ENCODE measurements at regions not wholly inside any gene's neighbourhood (a gene's known extent, or its start where the extent isn't known, plus 50 kb on each side); places are given as distances from the start of the nearest gene placed in this dataset.

DNA sequence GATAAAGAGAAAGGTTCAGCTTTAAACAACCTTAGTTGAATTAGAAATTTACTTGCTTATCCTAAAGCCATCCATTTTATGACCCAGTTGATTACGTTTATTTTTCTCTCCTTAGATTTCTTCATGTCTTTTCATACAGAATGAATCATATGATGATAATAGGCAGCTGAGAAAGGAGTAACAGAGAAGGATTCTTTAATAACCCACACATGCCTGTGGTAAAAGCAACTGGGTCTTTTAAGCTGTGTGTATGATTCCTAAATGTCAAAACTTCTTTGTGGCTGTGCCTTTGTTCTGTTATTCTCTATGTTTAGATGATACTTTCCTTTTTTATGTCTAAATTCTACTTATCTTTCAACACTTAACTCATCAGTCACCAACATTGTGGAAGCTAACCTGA is 626.5 kb downstream of the NCAM2 start:
- H3K4me3 ChIP-seq: no peak overlapping the region
- H3K4me1 ChIP-seq: no peaks in the 10 kb centered on the region
- intact Hi-C loops (cut with DNase I; ENCODE audit: low total_unique reads): no loop called here
- no peaks in the 10 kb centered on the region for H3K9me3 ChIP-seq
- TF ChIP-seq POLR2A (IDR thresholded peaks at IDR 0.05): no peak
- no peak for TF ChIP-seq POLR2AphosphoS5 (IDR thresholded peaks at IDR 0.05)
- TF ChIP-seq, protein P1, sequence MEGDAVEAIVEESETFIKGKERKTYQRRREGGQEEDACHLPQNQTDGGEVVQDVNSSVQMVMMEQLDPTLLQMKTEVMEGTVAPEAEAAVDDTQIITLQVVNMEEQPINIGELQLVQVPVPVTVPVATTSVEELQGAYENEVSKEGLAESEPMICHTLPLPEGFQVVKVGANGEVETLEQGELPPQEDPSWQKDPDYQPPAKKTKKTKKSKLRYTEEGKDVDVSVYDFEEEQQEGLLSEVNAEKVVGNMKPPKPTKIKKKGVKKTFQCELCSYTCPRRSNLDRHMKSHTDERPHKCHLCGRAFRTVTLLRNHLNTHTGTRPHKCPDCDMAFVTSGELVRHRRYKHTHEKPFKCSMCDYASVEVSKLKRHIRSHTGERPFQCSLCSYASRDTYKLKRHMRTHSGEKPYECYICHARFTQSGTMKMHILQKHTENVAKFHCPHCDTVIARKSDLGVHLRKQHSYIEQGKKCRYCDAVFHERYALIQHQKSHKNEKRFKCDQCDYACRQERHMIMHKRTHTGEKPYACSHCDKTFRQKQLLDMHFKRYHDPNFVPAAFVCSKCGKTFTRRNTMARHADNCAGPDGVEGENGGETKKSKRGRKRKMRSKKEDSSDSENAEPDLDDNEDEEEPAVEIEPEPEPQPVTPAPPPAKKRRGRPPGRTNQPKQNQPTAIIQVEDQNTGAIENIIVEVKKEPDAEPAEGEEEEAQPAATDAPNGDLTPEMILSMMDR (IDR thresholded peaks at IDR 0.05): no peak
- no peak for DNase-seq (ENCODE audit: low spot score in 2 of 2)
- H3K27me3 ChIP-seq: no peaks in the 10 kb centered on the region
- H3K36me3 ChIP-seq: no peaks in the 10 kb centered on the region
- H3K27ac ChIP-seq: no peak overlapping the region

- no peaks in the 10 kb centered on the region for H3K4me1 ChIP-seq
- H3K27ac ChIP-seq: no peak overlapping the region
- peaks cover 0 to 4% of the 10 kb centered on the region in 2 donors for H3K9me3 ChIP-seq
- H3K4me3 ChIP-seq: no peak overlapping the region
- no peaks in the 10 kb centered on the region for H3K27me3 ChIP-seq
- intact Hi-C loops (cut with DNase I; ENCODE audit: low total_unique reads): loop anchor here (10.0 kb wide), 1 partner anchor 233 kb away; no protein-coding TSS in a partner anchor
- TF ChIP-seq POLR2A (IDR thresholded peaks at IDR 0.05) (no peak), POLR2AphosphoS5 (IDR thresholded peaks at IDR 0.05) (no peak)
- TF ChIP-seq, protein P1 (IDR thresholded peaks at IDR 0.05): no peak
- no peak for DNase-seq (ENCODE audit: low spot score in 2 of 2)
- H3K36me3 ChIP-seq: no peaks in the 10 kb centered on the region
Observed at GRCh38 chr21:21631961-21632360, 633.8 kb downstream of the NCAM2 start.

GRCh38 chr21:21632926-21633325 is 634.7 kb downstream of the NCAM2 start:
- no peak for DNase-seq (ENCODE audit: low spot score in 2 of 2)

GRCh38 chr21:21661741-21662140 is 663.5 kb downstream of the NCAM2 start:
- Histone ChIP-seq H3K9me3 (no peaks in the 10 kb centered on the region), H3K36me3 (no peaks in the 10 kb centered on the region), H3K4me3 (no peak overlapping the region), H3K27me3 (no peaks in the 10 kb centered on the region), H3K27ac (no peak overlapping the region), H3K4me1 (no peaks in the 10 kb centered on the region)
- TF ChIP-seq, protein P1 (IDR thresholded peaks at IDR 0.05): no peak
- no peak for TF ChIP-seq POLR2A (IDR thresholded peaks at IDR 0.05)
- no peak for TF ChIP-seq POLR2AphosphoS5 (IDR thresholded peaks at IDR 0.05)
- intact Hi-C loops (cut with DNase I; ENCODE audit: low total_unique reads): no loop called here
- DNase-seq (ENCODE audit: low spot score in 2 of 2): no peak

More at GRCh38 chr21:21632926-21633325, 634.7 kb downstream of the NCAM2 start:
- Histone ChIP-seq H3K27ac (no peak overlapping the region), H3K4me3 (no peak overlapping the region), H3K4me1 (no peaks in the 10 kb centered on the region), H3K9me3 (peaks cover 0 to 4% of the 10 kb centered on the region in 2 donors), H3K27me3 (no peaks in the 10 kb centered on the region), H3K36me3 (no peaks in the 10 kb centered on the region)
- intact Hi-C loops (cut with DNase I; ENCODE audit: low total_unique reads): loop anchor here (10.0 kb wide), 1 partner anchor 232 kb away; no protein-coding TSS in a partner anchor
- TF ChIP-seq POLR2AphosphoS5 (IDR thresholded peaks at IDR 0.05) (no peak), POLR2A (IDR thresholded peaks at IDR 0.05) (no peak)
- TF ChIP-seq, protein P1 (IDR thresholded peaks at IDR 0.05): no peak

DNA sequence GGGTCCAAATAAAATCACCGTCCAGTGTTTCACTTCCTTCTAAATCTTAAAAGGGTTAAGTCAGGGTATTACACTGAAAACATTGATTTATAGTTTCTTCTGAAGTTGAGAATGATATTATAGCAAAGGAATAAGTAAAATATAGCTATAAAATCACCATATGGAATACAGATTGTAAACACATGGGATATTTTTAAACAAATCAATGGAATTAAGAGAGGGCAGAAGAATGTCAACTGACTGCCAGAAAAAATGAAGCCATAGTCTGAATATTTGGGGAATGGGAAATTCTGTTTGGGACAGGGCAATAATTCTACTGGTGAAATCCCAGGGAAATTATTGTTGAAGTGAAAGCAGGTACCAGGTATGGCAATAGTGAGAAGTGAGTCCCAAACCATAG is 664.6 kb downstream of the NCAM2 start:
- H3K4me3 ChIP-seq: no peak overlapping the region
- no peaks in the 10 kb centered on the region for H3K36me3 ChIP-seq
- intact Hi-C loops (cut with DNase I; ENCODE audit: low total_unique reads): no loop called here
- H3K27ac ChIP-seq: no peak overlapping the region
- H3K27me3 ChIP-seq: no peaks in the 10 kb centered on the region
- no peak for TF ChIP-seq POLR2A (IDR thresholded peaks at IDR 0.05)
- no peaks in the 10 kb centered on the region for H3K4me1 ChIP-seq
- H3K9me3 ChIP-seq: no peaks in the 10 kb centered on the region
- DNase-seq (ENCODE audit: low spot score in 2 of 2): no peak

DNA sequence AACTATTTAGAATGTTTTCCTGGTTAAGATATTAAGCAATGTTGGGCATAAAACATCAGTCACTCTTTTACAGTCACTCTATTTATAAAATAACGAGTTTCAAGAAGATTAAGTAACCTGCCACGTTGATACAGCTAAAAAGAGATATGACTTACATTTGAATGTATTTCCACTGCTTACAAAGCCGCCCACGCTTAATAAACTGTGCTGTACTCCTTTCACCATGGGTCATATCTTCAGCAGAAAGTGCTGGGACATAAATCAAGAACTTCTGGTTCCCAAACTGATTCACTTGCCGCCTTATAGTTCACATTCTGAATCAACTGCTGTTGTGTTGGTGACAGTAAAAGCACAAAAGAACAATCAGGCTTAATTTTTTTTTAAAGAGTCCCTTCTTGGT is 666.7 kb downstream of the NCAM2 start:
- TF ChIP-seq, protein P1 (IDR thresholded peaks at IDR 0.05): no peak
- TF ChIP-seq POLR2A (IDR thresholded peaks at IDR 0.05) (no peak), POLR2AphosphoS5 (IDR thresholded peaks at IDR 0.05) (no peak)
- intact Hi-C loops (cut with DNase I; ENCODE audit: low total_unique reads): no loop called here
- Histone ChIP-seq H3K36me3 (no peaks in the 10 kb centered on the region), H3K9me3 (no peaks in the 10 kb centered on the region), H3K4me1 (no peaks in the 10 kb centered on the region), H3K27ac (no peak overlapping the region), H3K27me3 (no peaks in the 10 kb centered on the region), H3K4me3 (no peak overlapping the region)
- no peak for DNase-seq (ENCODE audit: low spot score in 2 of 2)

Measured in breast epithelium (tissue), 4 donors.